SK-N-SH treated with all-trans-retinoic acid at 6 μM for 48 hours (cell line): ENCODE measurements at regions not wholly inside any gene's neighbourhood (a gene's known extent, or its start where the extent isn't known, plus 50 kb on each side); places are given as distances from the start of the nearest gene placed in this dataset.

Experiments used
- ATAC-seq: fragments of 200-7000 bp; cut with Tn5 transposase; 3 replicates; pipeline ENCODE4 v1.9.1; 2020; ENCODE audit warnings: mild to moderate bottlenecking, moderate library complexity
- ARNTL ChIP-seq: fragments of 450-650 bp; formaldehyde crosslinking; IDR thresholded peaks from 2 replicates; pipeline ENCODE4 v1.5.0; 2020; ENCODE audit warnings: low read depth, mild to moderate bottlenecking, moderate library complexity, borderline replicate concordance
- BACH2 ChIP-seq: fragments of 250-450 bp; sonication (Bioruptor Pico); IDR thresholded peaks from 2 replicates; pipeline ENCODE4 v1.9.0; 2021; ENCODE audit warnings: mild to moderate bottlenecking, borderline replicate concordance
- CSDC2 ChIP-seq: fragments of 250-450 bp; sonication (Bioruptor Pico); IDR thresholded peaks from 2 replicates; pipeline ENCODE4 v1.5.0; 2020; ENCODE audit warnings: mild to moderate bottlenecking, moderate library complexity
- CSRNP3 ChIP-seq: fragments of 250-450 bp; sonication (Bioruptor Pico); IDR thresholded peaks from 2 replicates; pipeline ENCODE4 v1.5.1; 2021; ENCODE audit warnings: mild to moderate bottlenecking, moderate library complexity
- ESRRG ChIP-seq: fragments of 250-450 bp; sonication (Bioruptor Pico); IDR thresholded peaks from 2 replicates; pipeline ENCODE4 v1.6.1; 2021; ENCODE audit warnings: mild to moderate bottlenecking
- GLIS3 ChIP-seq: fragments of 250-450 bp; sonication (Bioruptor Pico); IDR thresholded peaks from 2 replicates; pipeline ENCODE4 v1.5.0; 2020; ENCODE audit warnings: mild to moderate bottlenecking, moderate library complexity
- ISL1 ChIP-seq: fragments of 250-450 bp; sonication (Bioruptor Pico); IDR thresholded peaks from 2 replicates; pipeline ENCODE4 v2.1.2; 2022; ENCODE audit warnings: mild to moderate bottlenecking, moderate library complexity
- OSR1 ChIP-seq: fragments of 250-450 bp; sonication (Bioruptor Pico); IDR thresholded peaks from 2 replicates; pipeline ENCODE4 v1.8.0; 2022; ENCODE audit warnings: moderate library complexity, mild to moderate bottlenecking, inconsistent platforms
- PATZ1 ChIP-seq: fragments of 250-450 bp; sonication (Bioruptor Pico); IDR thresholded peaks from 2 replicates; pipeline ENCODE4 v1.8.0; 2020; ENCODE audit warnings: mild to moderate bottlenecking, moderate library complexity, borderline replicate concordance
- POU6F1 ChIP-seq: fragments of 250-450 bp; sonication (Bioruptor Pico); IDR thresholded peaks from 2 replicates; pipeline ENCODE4 v1.8.0; 2021; ENCODE audit warnings: low read depth, mild to moderate bottlenecking, moderate library complexity, borderline replicate concordance
- PPARA ChIP-seq: fragments of 250-450 bp; sonication (Bioruptor Pico); IDR thresholded peaks from 2 replicates; pipeline ENCODE4 v1.5.0; 2020; ENCODE audit warnings: mild to moderate bottlenecking, borderline replicate concordance
- RARB ChIP-seq: fragments of 250-450 bp; sonication (Bioruptor Pico); IDR thresholded peaks from 2 replicates; pipeline ENCODE4 v1.8.0; 2021; ENCODE audit warnings: mild to moderate bottlenecking, moderate library complexity
- SNAI2 ChIP-seq: fragments of 250-450 bp; sonication (Bioruptor Pico); IDR thresholded peaks from 2 replicates; pipeline ENCODE4 v1.5.0; 2020; ENCODE audit warnings: mild to moderate bottlenecking, moderate library complexity
- TCF4 ChIP-seq: fragments of 250-450 bp; sonication (Bioruptor Pico); IDR thresholded peaks from 2 replicates; pipeline ENCODE4 v1.8.0; 2021; ENCODE audit warnings: mild to moderate bottlenecking, moderate library complexity, borderline replicate concordance
- TOX ChIP-seq: fragments of 250-450 bp; sonication (Bioruptor Pico); IDR thresholded peaks from 2 replicates; pipeline ENCODE4 v1.8.0; 2021; ENCODE audit warnings: mild to moderate bottlenecking, moderate library complexity, borderline replicate concordance
- TSHZ2 ChIP-seq: fragments of 250-450 bp; sonication (Bioruptor Pico); IDR thresholded peaks from 2 replicates; pipeline ENCODE4 v1.5.0; 2020; ENCODE audit warnings: mild to moderate bottlenecking, moderate library complexity
- ZC3H10 ChIP-seq: fragments of 250-450 bp; sonication (Bioruptor Pico); IDR thresholded peaks from 2 replicates; pipeline ENCODE4 v1.5.1; 2021; ENCODE audit warnings: mild to moderate bottlenecking, moderate library complexity
- ZFP3 ChIP-seq: fragments of 250-450 bp; sonication (Bioruptor Pico); IDR thresholded peaks from 2 replicates; pipeline ENCODE4 v1.5.0; 2020; ENCODE audit warnings: mild to moderate bottlenecking, moderate library complexity
- ZFP30 ChIP-seq: fragments of 450-650 bp; formaldehyde crosslinking; IDR thresholded peaks from 2 replicates; pipeline ENCODE4 v1.5.0; 2022; ENCODE audit warnings: mild to moderate bottlenecking, moderate library complexity
- ZNF565 ChIP-seq: fragments of 450-650 bp; formaldehyde crosslinking; conservative IDR thresholded peaks from 2 replicates; pipeline ENCODE4 v1.5.0; 2020; ENCODE audit warnings: low read depth, mild to moderate bottlenecking, moderate library complexity
- ZNF70 ChIP-seq: fragments of 450-650 bp; formaldehyde crosslinking; IDR thresholded peaks from 2 replicates; pipeline ENCODE4 v1.5.0; 2020; ENCODE audit warnings: mild to moderate bottlenecking, moderate library complexity
- ZNF8 ChIP-seq: fragments of 450-650 bp; formaldehyde crosslinking; IDR thresholded peaks from 2 replicates; pipeline ENCODE4 v1.5.0; 2020; ENCODE audit warnings: mild to moderate bottlenecking, moderate library complexity

GRCh38 chr13:78476910-78477309 lies 126.4 kb downstream of the POU4F1 start:
- ATAC-seq, result no peak
- TF ChIP-seq BACH2 (CRISPR knock-in tag) (no peak), OSR1 (CRISPR knock-in tag) (no peak), ZFP3 (no peak), ZC3H10 (CRISPR knock-in tag) (no peak), ZNF70 (no peak), GLIS3 (CRISPR knock-in tag) (no peak), RARB (CRISPR knock-in tag) (no peak), CSDC2 (no peak), POU6F1 (CRISPR knock-in tag) (no peak), ZNF565 (CRISPR knock-in tag) (no peak), PPARA (CRISPR knock-in tag) (no peak), ZFP30 (CRISPR knock-in tag) (no peak), SNAI2 (no peak), TCF4 (no peak)
- TF ChIP-seq, all 23 proteins: peak for 0

GRCh38 chr13:78468621-78469020 lies 134.7 kb downstream of the POU4F1 start:
- TF ChIP-seq ISL1 (CRISPR knock-in tag), result no peak
- no peak for ATAC-seq

- ATAC-seq, result no peak
- TF ChIP-seq OSR1 (CRISPR knock-in tag) (no peak), PPARA (CRISPR knock-in tag) (no peak), TSHZ2 (CRISPR knock-in tag) (no peak), CSRNP3 (CRISPR knock-in tag) (no peak), ZNF70 (no peak), ZNF565 (CRISPR knock-in tag) (no peak), ISL1 (CRISPR knock-in tag) (no peak), RARB (CRISPR knock-in tag) (no peak), ESRRG (CRISPR knock-in tag) (no peak), POU6F1 (CRISPR knock-in tag) (no peak), PATZ1 (CRISPR knock-in tag) (no peak), SNAI2 (no peak), TCF4 (no peak), ZNF8 (CRISPR knock-in tag) (no peak), ZFP30 (CRISPR knock-in tag) (no peak), CSDC2 (no peak), BACH2 (CRISPR knock-in tag) (no peak), ARNTL (CRISPR knock-in tag) (no peak), ZFP3 (no peak), TOX (CRISPR knock-in tag) (no peak)
- TF ChIP-seq, all 23 proteins: peak for 0
Measured at GRCh38 chr13:78465250-78465649, 138.1 kb downstream of the POU4F1 start.
